ENCODE measurements at regions not wholly inside any gene's neighbourhood (a gene's known extent, or its start where the extent isn't known, plus 50 kb on each side); places are given as distances from the start of the nearest gene placed in this dataset.

- H3K27ac Mint-ChIP-seq (ENCODE audit: unreplicated experiment) = no peak overlapping the region
- H3K27me3 Mint-ChIP-seq (ENCODE audit: unreplicated experiment) = peaks cover 10% of the 10 kb centered on the region
- H3K36me3 Mint-ChIP-seq (ENCODE audit: unreplicated experiment) = no peaks in the 10 kb centered on the region
- no peak for TF ChIP-seq CTCF (IDR thresholded peaks at IDR 0.05)
- peaks cover 9% of the 10 kb centered on the region for H3K4me1 Mint-ChIP-seq (ENCODE audit: unreplicated experiment)
- DNase-seq (ENCODE audit: extremely low spot score, unreplicated experiment) = no peak
- no peaks in the 10 kb centered on the region for H3K9me3 Mint-ChIP-seq (ENCODE audit: unreplicated experiment)
- no peak overlapping the region for H3K4me3 Mint-ChIP-seq (ENCODE audit: unreplicated experiment)
Measured at GRCh38 chr14:99331811-99332210, 59.8 kb upstream of the BCL11B start.

GRCh38 chr14:99330316-99331240, 58.6 kb upstream of the BCL11B start:
- peaks cover 9% of the 10 kb centered on the region for H3K4me1 Mint-ChIP-seq (ENCODE audit: unreplicated experiment)
- no peak overlapping the region for H3K4me3 Mint-ChIP-seq (ENCODE audit: unreplicated experiment)
- no peaks in the 10 kb centered on the region for H3K9me3 Mint-ChIP-seq (ENCODE audit: unreplicated experiment)
- no peak overlapping the region for H3K27ac Mint-ChIP-seq (ENCODE audit: unreplicated experiment)
- peaks cover 5% of the 10 kb centered on the region for H3K27me3 Mint-ChIP-seq (ENCODE audit: unreplicated experiment)
- no peak for DNase-seq (ENCODE audit: extremely low spot score, unreplicated experiment)
- no peaks in the 10 kb centered on the region for H3K36me3 Mint-ChIP-seq (ENCODE audit: unreplicated experiment)
- no peak for TF ChIP-seq CTCF (IDR thresholded peaks at IDR 0.05)

- Mint-ChIP-seq H3K4me1 (ENCODE audit: unreplicated experiment) (peaks cover 9% of the 10 kb centered on the region), H3K27ac (ENCODE audit: unreplicated experiment) (no peak overlapping the region), H3K27me3 (ENCODE audit: unreplicated experiment) (peaks cover 2% of the 10 kb centered on the region), H3K36me3 (ENCODE audit: unreplicated experiment) (no peaks in the 10 kb centered on the region), H3K4me3 (ENCODE audit: unreplicated experiment) (no peak overlapping the region), H3K9me3 (ENCODE audit: unreplicated experiment) (no peaks in the 10 kb centered on the region)
- TF ChIP-seq CTCF (IDR thresholded peaks at IDR 0.05) = no peak
- no peak for DNase-seq (ENCODE audit: extremely low spot score, unreplicated experiment)
Measured at GRCh38 chr14:99329711-99330315, 57.8 kb upstream of the BCL11B start.

GRCh38 chr14:99327458-99328250, 55.7 kb upstream of the BCL11B start:
- peak; percentile 70 for DNase-seq (ENCODE audit: extremely low spot score, unreplicated experiment)
- TF ChIP-seq CTCF (IDR thresholded peaks at IDR 0.05) = no peak
- Mint-ChIP-seq H3K9me3 (ENCODE audit: unreplicated experiment) (no peaks in the 10 kb centered on the region), H3K4me3 (ENCODE audit: unreplicated experiment) (no peak overlapping the region), H3K27ac (ENCODE audit: unreplicated experiment) (no peak overlapping the region), H3K36me3 (ENCODE audit: unreplicated experiment) (no peaks in the 10 kb centered on the region), H3K4me1 (ENCODE audit: unreplicated experiment) (peaks cover 9% of the 10 kb centered on the region), H3K27me3 (ENCODE audit: unreplicated experiment) (peaks cover 2% of the 10 kb centered on the region)
